Transverse colon (tissue), 3 donors: ENCODE measurements at regions not wholly inside any gene's neighbourhood (a gene's known extent, or its start where the extent isn't known, plus 50 kb on each side); places are given as distances from the start of the nearest gene placed in this dataset.

Experiments used
- CTCF ChIP-seq, 5 experiments: fragments of 200-600 bp in 3 of 5; fragments of 450-650 bp in 2 of 5; sonication (generic) in 3 of 5; IDR thresholded peaks; 1 replicate in 2 of 5; 2 replicates in 3 of 5; pipeline ENCODE4 v1.5.1; 2016 to 2017; ENCODE audit warnings: antibody characterized with exemption in 5 of 5, inconsistent platforms in 3 of 5, mild to moderate bottlenecking in 2 of 5, moderate library complexity in 1 of 5
- EP300 ChIP-seq: sonication (generic); formaldehyde crosslinking; IDR thresholded peaks from one replicate; pipeline ENCODE4 v1.6.1; 2017; ENCODE audit warnings: antibody characterized with exemption, low read depth
- POLR2A ChIP-seq: fragments of 450-650 bp; IDR thresholded peaks from one replicate; pipeline ENCODE4 v1.6.1; 2016; ENCODE audit warnings: antibody characterized with exemption, mild to moderate bottlenecking, moderate library complexity

- TF ChIP-seq CTCF (IDR thresholded peaks at IDR 0.05) (no peak), POLR2A (no peak), EP300 (no peak)
These were observed 55.9 kb upstream of the RNU6ATAC start for GRCh38 chr9:134220311-134220710.
